GM12875 (cell line): ENCODE measurements at regions not wholly inside any gene's neighbourhood (a gene's known extent, or its start where the extent isn't known, plus 50 kb on each side); places are given as distances from the start of the nearest gene placed in this dataset.

ENCODE experiments used
- H3K4me3 ChIP-seq: one replicate; pipeline ENCODE4 v1.5.1; 2011; ENCODE audit warnings: low read depth, low read length, control low read depth
- CTCF ChIP-seq: IDR thresholded peaks from 2 replicates; pipeline ENCODE4 v1.5.1; 2011; ENCODE audit warnings: low read depth, mild to moderate bottlenecking, control low read depth, inconsistent platforms, low read length, moderate library complexity, borderline replicate concordance; ENCODE audit not compliant: insufficient read depth

- no peak overlapping the region for H3K4me3 ChIP-seq
- no peak for TF ChIP-seq CTCF
These were observed 378.9 kb downstream of the PCNX1 start for GRCh38 chr14:71286126-71286525.

GRCh38 chr14:71287567-71287966 is 380.3 kb downstream of the PCNX1 start:
- no peak for TF ChIP-seq CTCF
- no peak overlapping the region for H3K4me3 ChIP-seq

GRCh38 chr14:71289536-71289935 is 382.3 kb downstream of the PCNX1 start:
- no peak for TF ChIP-seq CTCF
- H3K4me3 ChIP-seq, result no peak overlapping the region

GRCh38 chr14:71290301-71290700 is 383.0 kb downstream of the PCNX1 start:
- TF ChIP-seq CTCF, result no peak

GRCh38 chr14:71290960-71291466 is 383.8 kb downstream of the PCNX1 start:
- no peak overlapping the region for H3K4me3 ChIP-seq
- TF ChIP-seq CTCF, result no peak

More at GRCh38 chr14:71290301-71290700, 383.0 kb downstream of the PCNX1 start:
- no peak overlapping the region for H3K4me3 ChIP-seq

GRCh38 chr14:71296184-71296583 is 388.9 kb downstream of the PCNX1 start:
- TF ChIP-seq CTCF, result no peak
- H3K4me3 ChIP-seq, result no peak overlapping the region

GRCh38 chr14:71300566-71301330 is 393.5 kb downstream of the PCNX1 start:
- H3K4me3 ChIP-seq, result no peak overlapping the region
- no peak for TF ChIP-seq CTCF
